Bronchial epithelial cell (primary cell): ENCODE measurements at regions not wholly inside any gene's neighbourhood (a gene's known extent, or its start where the extent isn't known, plus 50 kb on each side); places are given as distances from the start of the nearest gene placed in this dataset.

Experiments used
- DNase-seq: peaks from one replicate; pipeline ENCODE4 v3.0.0-alpha.2; 2010; ENCODE audit warnings: low read depth
- FAIRE-seq: peaks from 2 replicates; lab custom pipeline; 2011; peaks lifted over from hg19 to GRCh38; lab: Jason Lieb, UNC
- H3K27me3 ChIP-seq: 2 replicates; pipeline ENCODE4 v1.5.1; 2011; ENCODE audit warnings: low read length; ENCODE audit not compliant: control insufficient read depth, insufficient read depth
- H3K36me3 ChIP-seq: 2 replicates; pipeline ENCODE4 v1.5.1; 2011; ENCODE audit warnings: low read length; ENCODE audit not compliant: control insufficient read depth, insufficient read depth
- H3K4me3 ChIP-seq: 2 replicates; pipeline ENCODE4 v1.5.1; 2011; ENCODE audit warnings: mild to moderate bottlenecking, low read depth, low read length, control low read depth
- TF ChIP-seq, protein P1 (sequence below): IDR thresholded peaks from 2 replicates; pipeline ENCODE4 v1.5.1; 2011; ENCODE audit warnings: mild to moderate bottlenecking, moderate library complexity, low read length, control low read depth, inconsistent platforms; ENCODE audit not compliant: insufficient read depth, severe bottlenecking

- TF ChIP-seq, protein P1, sequence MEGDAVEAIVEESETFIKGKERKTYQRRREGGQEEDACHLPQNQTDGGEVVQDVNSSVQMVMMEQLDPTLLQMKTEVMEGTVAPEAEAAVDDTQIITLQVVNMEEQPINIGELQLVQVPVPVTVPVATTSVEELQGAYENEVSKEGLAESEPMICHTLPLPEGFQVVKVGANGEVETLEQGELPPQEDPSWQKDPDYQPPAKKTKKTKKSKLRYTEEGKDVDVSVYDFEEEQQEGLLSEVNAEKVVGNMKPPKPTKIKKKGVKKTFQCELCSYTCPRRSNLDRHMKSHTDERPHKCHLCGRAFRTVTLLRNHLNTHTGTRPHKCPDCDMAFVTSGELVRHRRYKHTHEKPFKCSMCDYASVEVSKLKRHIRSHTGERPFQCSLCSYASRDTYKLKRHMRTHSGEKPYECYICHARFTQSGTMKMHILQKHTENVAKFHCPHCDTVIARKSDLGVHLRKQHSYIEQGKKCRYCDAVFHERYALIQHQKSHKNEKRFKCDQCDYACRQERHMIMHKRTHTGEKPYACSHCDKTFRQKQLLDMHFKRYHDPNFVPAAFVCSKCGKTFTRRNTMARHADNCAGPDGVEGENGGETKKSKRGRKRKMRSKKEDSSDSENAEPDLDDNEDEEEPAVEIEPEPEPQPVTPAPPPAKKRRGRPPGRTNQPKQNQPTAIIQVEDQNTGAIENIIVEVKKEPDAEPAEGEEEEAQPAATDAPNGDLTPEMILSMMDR = no peak
- no peaks in the 10 kb centered on the region for H3K36me3 ChIP-seq
- DNase-seq (no peak), FAIRE-seq (no peak)
- no peak overlapping the region for H3K4me3 ChIP-seq
- H3K27me3 ChIP-seq = peaks cover 1% of the 10 kb centered on the region
Observed at GRCh38 chr14:95462491-95462890, 54.0 kb downstream of the SYNE3 start.

DNA sequence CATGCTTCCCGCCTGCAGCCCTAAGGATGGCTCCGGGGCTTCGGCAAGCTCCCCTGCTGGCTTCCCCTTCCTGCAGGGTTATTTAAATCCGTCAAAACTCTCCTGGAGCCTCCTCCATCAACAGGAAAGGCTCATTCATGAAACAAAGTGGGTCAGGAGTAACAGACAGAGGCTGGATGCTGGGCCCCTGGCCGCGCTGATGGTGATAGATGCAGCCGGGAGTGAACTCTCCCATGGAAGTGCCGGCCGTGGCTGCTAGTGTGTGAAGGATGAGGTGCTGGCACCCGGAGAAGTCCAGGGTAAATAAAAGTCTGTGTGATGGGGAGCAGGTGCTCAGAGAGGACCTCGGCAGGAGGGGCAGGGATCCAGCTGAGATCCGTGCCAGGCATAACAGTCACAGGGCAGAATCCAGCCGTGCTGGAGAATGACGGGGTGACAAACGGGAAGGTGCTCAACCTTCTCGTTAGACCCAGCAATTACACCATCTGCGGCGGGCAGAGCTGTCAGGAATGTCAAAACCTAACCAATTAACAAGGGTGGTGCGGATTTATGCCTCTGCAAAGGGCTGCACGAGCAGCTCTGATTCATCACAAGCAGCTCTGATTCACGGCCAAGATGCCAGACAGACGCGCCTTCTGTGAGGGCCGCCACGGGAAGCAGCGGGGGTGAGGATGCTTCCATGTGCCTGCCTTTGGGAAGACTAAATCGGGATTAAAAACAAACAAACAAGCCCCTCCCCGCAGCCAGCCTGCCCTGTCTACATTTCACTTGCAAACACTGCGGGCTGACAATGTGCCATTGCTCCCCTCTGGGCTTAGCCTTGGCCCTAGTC is 55.6 kb downstream of the SYNE3 start:
- H3K4me3 ChIP-seq = no peak overlapping the region
- no peak for FAIRE-seq
- peak; percentile 79 for DNase-seq
- peaks cover 1% of the 10 kb centered on the region for H3K27me3 ChIP-seq
- H3K36me3 ChIP-seq = no peaks in the 10 kb centered on the region
- TF ChIP-seq, protein P1 = no peak

DNA sequence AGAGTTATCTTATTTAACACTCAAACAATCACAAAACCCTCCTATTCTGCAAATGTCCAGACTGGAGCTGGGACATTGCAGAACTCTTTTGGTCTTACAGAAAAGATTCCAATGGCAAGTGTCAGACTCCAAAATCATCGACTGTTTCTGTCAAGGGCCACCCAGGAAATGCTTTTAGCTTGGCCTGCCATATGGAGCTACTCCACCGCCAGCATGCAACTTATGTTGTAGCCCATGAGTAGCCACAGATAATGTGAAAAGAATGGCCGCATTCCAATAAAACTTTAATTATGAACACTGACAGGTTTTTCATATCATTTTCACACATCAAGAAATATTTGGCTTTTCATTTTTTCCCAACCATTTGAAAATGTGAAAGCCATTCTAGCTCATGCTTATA is 57.5 kb downstream of the SYNE3 start:
- TF ChIP-seq, protein P1 = no peak
- FAIRE-seq (no peak), DNase-seq (no peak)
- no peak overlapping the region for H3K4me3 ChIP-seq
- H3K27me3 ChIP-seq = peaks cover 1% of the 10 kb centered on the region
- no peaks in the 10 kb centered on the region for H3K36me3 ChIP-seq

GRCh38 chr14:95458459-95458858 is 58.0 kb downstream of the SYNE3 start:
- DNase-seq (no peak), FAIRE-seq (no peak)

DNA sequence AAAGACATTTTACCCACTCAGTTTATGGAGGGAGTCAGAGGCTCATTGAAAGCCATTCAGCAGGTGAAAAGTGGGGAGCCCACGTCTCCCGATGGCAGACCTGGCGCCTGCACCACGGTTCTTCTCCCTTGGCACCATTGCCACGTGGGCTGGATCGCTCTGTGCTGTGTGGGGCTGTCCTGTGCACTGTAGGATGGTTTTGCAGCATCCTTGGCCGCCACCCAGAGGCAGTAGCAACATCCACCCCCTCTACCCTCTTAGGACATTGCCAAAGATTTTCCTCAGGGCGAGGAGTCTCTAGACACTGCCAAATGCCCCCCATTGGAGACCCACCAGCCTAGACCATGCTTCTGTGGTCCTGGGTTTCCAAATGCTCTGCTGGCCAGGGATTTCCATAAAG is 60.2 kb downstream of the SYNE3 start:
- DNase-seq (no peak), FAIRE-seq (no peak)
- TF ChIP-seq, protein P1 = no peak

More at GRCh38 chr14:95458459-95458858, 58.0 kb downstream of the SYNE3 start:
- Histone ChIP-seq H3K4me3 (no peak overlapping the region), H3K27me3 (peaks cover 1% of the 10 kb centered on the region), H3K36me3 (no peaks in the 10 kb centered on the region)
- TF ChIP-seq, protein P1 = no peak

More for the DNA sequence above, 60.2 kb downstream of the SYNE3 start:
- Histone ChIP-seq H3K4me3 (no peak overlapping the region), H3K36me3 (no peaks in the 10 kb centered on the region), H3K27me3 (no peaks in the 10 kb centered on the region)
